IMR-90 (cell line): ENCODE measurements at regions not wholly inside any gene's neighbourhood (a gene's known extent, or its start where the extent isn't known, plus 50 kb on each side); places are given as distances from the start of the nearest gene placed in this dataset.

ENCODE experiments used
- ATAC-seq: fragments of 200-7000 bp; cut with Tn5 transposase; 2 replicates; pipeline ENCODE4 v1.9.1; 2020; ENCODE audit warnings: low read depth, mild to moderate bottlenecking, moderate library complexity
- BruUV-seq: library from RNA; stranded (reverse); fragments of 400-500 nt; replicated peaks from 2 replicates; lab custom pipeline; 2021; lab: Mats Ljungman, UMichigan
- CTCF ChIA-PET: fragments of 300-600 bp; formaldehyde crosslinking; extraction: SDS; loops from one replicate; lab custom pipeline; 2021; ENCODE audit warnings: antibody characterized with exemption; lab: Yijun Ruan, JAX
- POLR2A ChIA-PET: fragments of 300-600 bp; sonication (Branson Sonifier 250); formaldehyde crosslinking; loops from one replicate; lab custom pipeline; 2022; ENCODE audit warnings: antibody characterized with exemption; ENCODE audit not compliant: unreplicated experiment; lab: Charles Lee
- DNase-seq: peaks from one replicate; pipeline ENCODE4 v3.0.0; 2013
- H2AFZ ChIP-seq: replicated peaks from 2 replicates; pipeline ENCODE3; 2013; ENCODE audit warnings: low read length, mild to moderate bottlenecking; ENCODE audit not compliant: poor library complexity
- H2AK5ac ChIP-seq: 2 replicates; pipeline ENCODE4 v1.6.1; 2013; ENCODE audit warnings: low read depth, low read length, inconsistent platforms
- H2AK9ac ChIP-seq: replicated peaks from 2 replicates; pipeline ENCODE3; 2013; ENCODE audit warnings: mild to moderate bottlenecking, low read depth, low read length, moderate library complexity; ENCODE audit not compliant: poor library complexity
- H2BK120ac ChIP-seq: 2 replicates; pipeline ENCODE4 v1.6.1; 2013; ENCODE audit warnings: low read depth, low read length, inconsistent platforms
- H2BK15ac ChIP-seq: 3 replicates; pipeline ENCODE4 v1.6.1; 2013; ENCODE audit warnings: low read depth, low read length, inconsistent platforms
- H2BK20ac ChIP-seq: 2 replicates; pipeline ENCODE4 v1.6.1; 2013; ENCODE audit warnings: low read depth, mild to moderate bottlenecking, inconsistent platforms, low read length, moderate library complexity
- H2BK5ac ChIP-seq: 2 replicates; pipeline ENCODE4 v1.6.1; 2013; ENCODE audit warnings: mild to moderate bottlenecking, low read depth, low read length, inconsistent platforms; ENCODE audit not compliant: poor library complexity, severe bottlenecking
- H3K14ac ChIP-seq: replicated peaks from 2 replicates; pipeline ENCODE4 v1.6.1; 2013; ENCODE audit warnings: low read depth, low read length, inconsistent platforms
- H3K18ac ChIP-seq: 2 replicates; pipeline ENCODE4 v1.6.1; 2013; ENCODE audit warnings: low read depth, low read length, control low read depth
- H3K23ac ChIP-seq: 2 replicates; pipeline ENCODE4 v1.6.1; 2013; ENCODE audit warnings: low read depth, low read length, inconsistent platforms
- H3K27ac ChIP-seq: 2 replicates; pipeline ENCODE4 v1.5.1; 2013; ENCODE audit warnings: mild to moderate bottlenecking, control low read depth, low read length; ENCODE audit not compliant: insufficient read depth
- H3K27me3 ChIP-seq: 2 replicates; pipeline ENCODE4 v1.6.1; 2013; ENCODE audit warnings: low read length; ENCODE audit not compliant: control insufficient read depth, insufficient read depth
- H3K36me3 ChIP-seq: 2 replicates; pipeline ENCODE4 v1.6.1; 2013; ENCODE audit warnings: low read length, mixed read lengths; ENCODE audit not compliant: control insufficient read depth, insufficient read depth
- H3K4ac ChIP-seq: 2 replicates; pipeline ENCODE4 v1.6.1; 2013; ENCODE audit warnings: low read depth, low read length, inconsistent platforms
- H3K4me1 ChIP-seq: 2 replicates; pipeline ENCODE4 v1.6.1; 2013; ENCODE audit warnings: low read length, mixed read lengths; ENCODE audit not compliant: control insufficient read depth, insufficient read depth
- H3K4me2 ChIP-seq: 2 replicates; pipeline ENCODE4 v1.6.1; 2013; ENCODE audit warnings: low read depth, mild to moderate bottlenecking, control low read depth, low read length, moderate library complexity
- H3K4me3 ChIP-seq: 2 replicates; pipeline ENCODE4 v1.5.1; 2013; ENCODE audit warnings: low read depth, mild to moderate bottlenecking, control low read depth, low read length, moderate library complexity; ENCODE audit not compliant: insufficient read depth
- H3K56ac ChIP-seq: 2 replicates; pipeline ENCODE4 v1.6.1; 2013; ENCODE audit warnings: low read length, inconsistent platforms; ENCODE audit not compliant: insufficient read depth; ENCODE audit errors: extremely low read depth
- H3K79me1 ChIP-seq, 2 experiments: 2 replicates each; pipeline ENCODE4 v1.6.1; 2013; ENCODE audit warnings: low read length in 2 of 2, inconsistent platforms in 1 of 2, low read depth in 1 of 2
- H3K9ac ChIP-seq: 2 replicates; pipeline ENCODE4 v1.6.1; 2013; ENCODE audit warnings: low read depth, low read length, control low read depth
- H3K9me1 ChIP-seq: 2 replicates; pipeline ENCODE4 v1.6.1; 2013; ENCODE audit warnings: low read length, inconsistent platforms; ENCODE audit not compliant: insufficient read depth
- H3K9me3 ChIP-seq: 2 replicates; pipeline ENCODE4 v1.6.1; 2013; ENCODE audit warnings: low read length; ENCODE audit not compliant: control insufficient read depth, insufficient read depth
- H4K20me1 ChIP-seq: 2 replicates; pipeline ENCODE4 v1.6.1; 2013; ENCODE audit warnings: low read length, inconsistent platforms; ENCODE audit not compliant: insufficient read depth
- H4K5ac ChIP-seq: 2 replicates; pipeline ENCODE4 v1.6.1; 2013; ENCODE audit warnings: mild to moderate bottlenecking, low read depth, low read length, control low read depth
- H4K8ac ChIP-seq, 2 experiments: 2 replicates each; pipeline ENCODE4 v1.6.1; 2013; ENCODE audit warnings: low read depth in 2 of 2, low read length in 2 of 2, control low read depth in 1 of 2, inconsistent platforms in 1 of 2
- H4K91ac ChIP-seq: 2 replicates; pipeline ENCODE4 v1.6.1; 2013; ENCODE audit warnings: low read depth, low read length, inconsistent platforms; ENCODE audit not compliant: insufficient read depth
- BHLHE40 ChIP-seq: fragments of 150-350 bp; IDR thresholded peaks from 2 replicates; pipeline ENCODE4 v1.6.1; 2016; ENCODE audit warnings: mild to moderate bottlenecking, low read depth, low read length
- CEBPB ChIP-seq: IDR thresholded peaks from 2 replicates; pipeline ENCODE4 v1.6.1; 2012; ENCODE audit warnings: low read depth, low read length, improper control_type of control experiment
- CHD1 ChIP-seq: IDR thresholded peaks from 2 replicates; pipeline ENCODE4 v1.6.1; 2012; ENCODE audit warnings: low read depth, low read length, improper control_type of control experiment
- CTCF ChIP-seq: conservative IDR thresholded peaks from 2 replicates; pipeline ENCODE4 v1.5.1; 2012; ENCODE audit warnings: mild to moderate bottlenecking, low read depth, low read length, improper control_type of control experiment
- FOS ChIP-seq: fragments of 150-350 bp; IDR thresholded peaks from 2 replicates; pipeline ENCODE4 v1.6.1; 2016; ENCODE audit warnings: low read depth, low read length
- MAFK ChIP-seq: IDR thresholded peaks from 2 replicates; pipeline ENCODE4 v1.6.1; 2012; ENCODE audit warnings: low read depth, low read length, improper control_type of control experiment
- MAZ ChIP-seq: IDR thresholded peaks from 2 replicates; pipeline ENCODE4 v1.6.1; 2012; ENCODE audit warnings: low read depth, mild to moderate bottlenecking, low read length, improper control_type of control experiment, moderate library complexity, borderline replicate concordance
- MXI1 ChIP-seq: IDR thresholded peaks from 2 replicates; pipeline ENCODE4 v1.6.1; 2012; ENCODE audit warnings: low read depth, mild to moderate bottlenecking, low read length, moderate library complexity, borderline replicate concordance
- NFE2L2 ChIP-seq: fragments of 150-350 bp; IDR thresholded peaks from 2 replicates; pipeline ENCODE4 v1.6.1; 2016; ENCODE audit warnings: low read depth, mild to moderate bottlenecking, low read length
- POLR2A ChIP-seq: IDR thresholded peaks from 2 replicates; pipeline ENCODE4 v1.6.1; 2012; ENCODE audit warnings: mild to moderate bottlenecking, low read depth, low read length
- RAD21 ChIP-seq: IDR thresholded peaks from 2 replicates; pipeline ENCODE4 v1.6.1; 2012; ENCODE audit warnings: low read length, improper control_type of control experiment
- RCOR1 ChIP-seq: IDR thresholded peaks from 2 replicates; pipeline ENCODE4 v1.6.1; 2012; ENCODE audit warnings: mild to moderate bottlenecking, low read length, improper control_type of control experiment; ENCODE audit not compliant: insufficient replicate concordance
- RFX5 ChIP-seq: IDR thresholded peaks from 2 replicates; pipeline ENCODE4 v1.8.0; 2012; ENCODE audit warnings: low read depth, mild to moderate bottlenecking, low read length, moderate library complexity
- SMC3 ChIP-seq: fragments of 150-350 bp; IDR thresholded peaks from 2 replicates; pipeline ENCODE4 v1.6.1; 2016; ENCODE audit warnings: low read depth, mild to moderate bottlenecking, antibody characterized with exemption, low read length, moderate library complexity
- USF2 ChIP-seq: fragments of 150-350 bp; IDR thresholded peaks from 2 replicates; pipeline ENCODE4 v1.6.1; 2017; ENCODE audit warnings: mild to moderate bottlenecking, antibody characterized with exemption, low read length, low read depth
- WGBS, 2 experiments: methylation state at CpG; one replicate each; pipeline versions ENCODE4 v1.1.5 to v1.1.7; 2013; ENCODE audit warnings: missing lambda C conversion rate in 2 of 2; ENCODE audit not compliant: insufficient read length in 1 of 2; ENCODE audit errors: extremely low coverage in 2 of 2; 5-methylcytosine and 5-hydroxymethylcytosine counted together
- dilution Hi-C: fragments of 300-500 bp; cut with HindIII; formaldehyde crosslinking; loops from one replicate; pipeline ENCODE4 v1.14.3; 2018; ENCODE audit warnings: low sequenced_read_pairs; ENCODE audit not compliant: unreplicated experiment
- in situ Hi-C: fragments of 300-500 bp; cut with MboI; formaldehyde crosslinking; loops from 3 replicates; pipeline ENCODE4 v1.14.3; 2019; ENCODE audit warnings: low sequenced_read_pairs, inconsistent platforms, mixed read lengths
- intact Hi-C: fragments of 100-400 bp; cut with micrococcal nuclease; formaldehyde crosslinking; loops from 2 replicates; pipeline ENCODE4 v1.10.0; 2022
- TF ChIP-seq, protein P1 (sequence below): fragments of 150-350 bp; IDR thresholded peaks from 2 replicates; pipeline ENCODE4 v1.6.1; 2016; ENCODE audit warnings: low read depth, mild to moderate bottlenecking, low read length, moderate library complexity, borderline replicate concordance

- H3K27ac ChIP-seq, result no peak overlapping the region
- no peak for ATAC-seq
- H3K4ac ChIP-seq, result no peak overlapping the region
- H4K91ac ChIP-seq, result no peak overlapping the region
- H3K56ac ChIP-seq, result no peak overlapping the region
- H3K14ac ChIP-seq, result no peak overlapping the region
- peaks cover 17% of the 10 kb centered on the region for H3K9me1 ChIP-seq
- 50% methylated on average over 2 of the region's 2 CpGs; no CpG with 5 or more reads in 1 of the 2 experiments for WGBS, 2 experiments
- H2BK120ac ChIP-seq, result no peak overlapping the region
- no peak for DNase-seq
- H4K8ac ChIP-seq, result no peak overlapping the region
- BruUV-seq, result no TSS peak
- ChIA-PET POLR2A (no interaction called here), CTCF (no interaction called here)
- H3K18ac ChIP-seq, result no peak overlapping the region
- H4K5ac ChIP-seq, result no peak overlapping the region
- H2AK9ac ChIP-seq, result no peak overlapping the region
- H3K4me2 ChIP-seq, result no peak overlapping the region
- no peaks in the 10 kb centered on the region for H3K79me1 ChIP-seq
- no peaks in the 10 kb centered on the region for H3K27me3 ChIP-seq
- dilution Hi-C loops, result no loop called here
- TF ChIP-seq, protein P1, sequence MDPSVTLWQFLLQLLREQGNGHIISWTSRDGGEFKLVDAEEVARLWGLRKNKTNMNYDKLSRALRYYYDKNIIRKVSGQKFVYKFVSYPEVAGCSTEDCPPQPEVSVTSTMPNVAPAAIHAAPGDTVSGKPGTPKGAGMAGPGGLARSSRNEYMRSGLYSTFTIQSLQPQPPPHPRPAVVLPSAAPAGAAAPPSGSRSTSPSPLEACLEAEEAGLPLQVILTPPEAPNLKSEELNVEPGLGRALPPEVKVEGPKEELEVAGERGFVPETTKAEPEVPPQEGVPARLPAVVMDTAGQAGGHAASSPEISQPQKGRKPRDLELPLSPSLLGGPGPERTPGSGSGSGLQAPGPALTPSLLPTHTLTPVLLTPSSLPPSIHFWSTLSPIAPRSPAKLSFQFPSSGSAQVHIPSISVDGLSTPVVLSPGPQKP, result no peak
- TF ChIP-seq MXI1, result no peak
- TF ChIP-seq CHD1, result no peak
- TF ChIP-seq CEBPB, result no peak
- TF ChIP-seq RCOR1, result no peak
- no peak for TF ChIP-seq SMC3
- TF ChIP-seq BHLHE40, result no peak
- no peak for TF ChIP-seq NFE2L2
- TF ChIP-seq USF2, result no peak
- TF ChIP-seq MAZ, result no peak
- TF ChIP-seq RAD21, result no peak
- TF ChIP-seq CTCF, result no peak
- no peak for TF ChIP-seq POLR2A
- no peak for TF ChIP-seq FOS
- no peak for TF ChIP-seq MAFK
- no peak for TF ChIP-seq RFX5
- H3K4me1 ChIP-seq, result peaks cover 20% of the 10 kb centered on the region
- no peak overlapping the region for H3K23ac ChIP-seq
- no peak overlapping the region for H3K9ac ChIP-seq
- in situ Hi-C loops, result loop anchor here (25.0 kb wide), 1 partner anchor 552 kb away; the partner anchor contains the start of gene CHSY1
- H2BK20ac ChIP-seq, result no peak overlapping the region
- H2AK5ac ChIP-seq, result no peak overlapping the region
- H4K20me1 ChIP-seq, result no peaks in the 10 kb centered on the region
- no peaks in the 10 kb centered on the region for H3K9me3 ChIP-seq
- intact Hi-C loops, result no loop called here
- H3K36me3 ChIP-seq, result no peaks in the 10 kb centered on the region
- H3K4me3 ChIP-seq, result no peak overlapping the region
- no peak overlapping the region for H2BK5ac ChIP-seq
- no peak overlapping the region for H2AFZ ChIP-seq
- H2BK15ac ChIP-seq, result no peak overlapping the region
Measured at GRCh38 chr15:100710222-100710621, 107.8 kb downstream of the ASB7 start.
